ENCODE measurements at regions not wholly inside any gene's neighbourhood (a gene's known extent, or its start where the extent isn't known, plus 50 kb on each side); places are given as distances from the start of the nearest gene placed in this dataset.

- TF ChIP-seq, protein P1, sequence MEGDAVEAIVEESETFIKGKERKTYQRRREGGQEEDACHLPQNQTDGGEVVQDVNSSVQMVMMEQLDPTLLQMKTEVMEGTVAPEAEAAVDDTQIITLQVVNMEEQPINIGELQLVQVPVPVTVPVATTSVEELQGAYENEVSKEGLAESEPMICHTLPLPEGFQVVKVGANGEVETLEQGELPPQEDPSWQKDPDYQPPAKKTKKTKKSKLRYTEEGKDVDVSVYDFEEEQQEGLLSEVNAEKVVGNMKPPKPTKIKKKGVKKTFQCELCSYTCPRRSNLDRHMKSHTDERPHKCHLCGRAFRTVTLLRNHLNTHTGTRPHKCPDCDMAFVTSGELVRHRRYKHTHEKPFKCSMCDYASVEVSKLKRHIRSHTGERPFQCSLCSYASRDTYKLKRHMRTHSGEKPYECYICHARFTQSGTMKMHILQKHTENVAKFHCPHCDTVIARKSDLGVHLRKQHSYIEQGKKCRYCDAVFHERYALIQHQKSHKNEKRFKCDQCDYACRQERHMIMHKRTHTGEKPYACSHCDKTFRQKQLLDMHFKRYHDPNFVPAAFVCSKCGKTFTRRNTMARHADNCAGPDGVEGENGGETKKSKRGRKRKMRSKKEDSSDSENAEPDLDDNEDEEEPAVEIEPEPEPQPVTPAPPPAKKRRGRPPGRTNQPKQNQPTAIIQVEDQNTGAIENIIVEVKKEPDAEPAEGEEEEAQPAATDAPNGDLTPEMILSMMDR (conservative IDR thresholded peaks at IDR 0.05; ENCODE audit: low read depth, low read length): no peak
- TF ChIP-seq EZH2 (IDR thresholded peaks at IDR 0.05; ENCODE audit: low read length, unreplicated experiment): no peak
Observed at GRCh38 chr13:69617587-69617986, 490.0 kb upstream of the ATXN8OS start.

All from PC-3 (cell line).